ENCODE measurements at regions not wholly inside any gene's neighbourhood (a gene's known extent, or its start where the extent isn't known, plus 50 kb on each side); places are given as distances from the start of the nearest gene placed in this dataset.

DNA sequence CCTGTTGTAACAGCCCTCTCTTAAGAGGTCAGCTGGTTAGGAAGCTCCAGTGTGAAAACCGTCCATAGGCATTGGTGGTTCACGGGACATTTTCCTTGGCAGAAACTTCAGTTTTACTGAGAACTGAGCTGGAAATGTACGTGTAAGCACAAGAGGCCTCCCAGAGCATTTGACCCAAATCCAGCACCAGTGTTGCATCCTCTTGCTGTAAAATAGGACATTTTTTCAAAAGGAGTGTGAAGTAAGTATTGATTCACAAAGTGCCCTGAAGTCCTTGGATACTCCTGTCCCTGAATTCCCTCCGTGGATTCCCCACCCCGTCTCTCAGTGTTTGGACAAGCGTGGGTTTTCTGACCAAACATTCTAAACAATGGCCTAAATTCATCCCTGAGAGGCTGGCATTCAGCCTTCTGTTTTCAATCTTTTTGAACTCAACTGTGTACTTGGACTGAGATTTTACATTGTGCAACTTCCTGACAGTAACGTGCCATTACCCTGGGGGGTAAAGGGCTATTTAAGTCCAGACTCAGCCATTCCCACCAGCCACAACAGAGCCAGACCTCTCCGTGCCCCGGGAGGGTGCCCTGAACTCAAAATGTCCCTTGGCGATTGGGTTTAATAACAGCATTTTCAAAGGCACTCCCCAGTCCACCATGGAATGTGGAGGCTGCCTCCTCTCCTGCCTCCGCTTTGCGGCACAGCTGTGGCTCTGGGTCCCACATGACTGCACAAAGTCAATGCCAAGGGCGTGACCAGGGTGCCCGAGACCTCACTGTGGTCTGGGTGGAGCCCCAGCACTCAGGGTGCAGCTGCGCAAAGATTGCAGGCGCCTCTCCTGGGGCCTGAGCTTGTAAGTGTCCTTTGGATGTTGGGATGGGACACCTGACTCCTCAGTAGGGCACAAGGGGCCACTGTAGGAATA is 92.7 kb upstream of the AFDN start (continued):
- peak; percentile 100 for TF ChIP-seq RARA (CRISPR knock-in tag; IDR thresholded peaks at IDR 0.05)
- TF ChIP-seq, protein P1, sequence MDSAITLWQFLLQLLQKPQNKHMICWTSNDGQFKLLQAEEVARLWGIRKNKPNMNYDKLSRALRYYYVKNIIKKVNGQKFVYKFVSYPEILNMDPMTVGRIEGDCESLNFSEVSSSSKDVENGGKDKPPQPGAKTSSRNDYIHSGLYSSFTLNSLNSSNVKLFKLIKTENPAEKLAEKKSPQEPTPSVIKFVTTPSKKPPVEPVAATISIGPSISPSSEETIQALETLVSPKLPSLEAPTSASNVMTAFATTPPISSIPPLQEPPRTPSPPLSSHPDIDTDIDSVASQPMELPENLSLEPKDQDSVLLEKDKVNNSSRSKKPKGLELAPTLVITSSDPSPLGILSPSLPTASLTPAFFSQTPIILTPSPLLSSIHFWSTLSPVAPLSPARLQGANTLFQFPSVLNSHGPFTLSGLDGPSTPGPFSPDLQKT (CRISPR knock-in tag; IDR thresholded peaks at IDR 0.05; ENCODE audit: borderline replicate concordance) = no peak
- TF ChIP-seq ZNF230 (CRISPR knock-in tag; IDR thresholded peaks at IDR 0.05) = peak; percentile 66; the same call in 1 of the 2 replicates
- TF ChIP-seq, protein P2, sequence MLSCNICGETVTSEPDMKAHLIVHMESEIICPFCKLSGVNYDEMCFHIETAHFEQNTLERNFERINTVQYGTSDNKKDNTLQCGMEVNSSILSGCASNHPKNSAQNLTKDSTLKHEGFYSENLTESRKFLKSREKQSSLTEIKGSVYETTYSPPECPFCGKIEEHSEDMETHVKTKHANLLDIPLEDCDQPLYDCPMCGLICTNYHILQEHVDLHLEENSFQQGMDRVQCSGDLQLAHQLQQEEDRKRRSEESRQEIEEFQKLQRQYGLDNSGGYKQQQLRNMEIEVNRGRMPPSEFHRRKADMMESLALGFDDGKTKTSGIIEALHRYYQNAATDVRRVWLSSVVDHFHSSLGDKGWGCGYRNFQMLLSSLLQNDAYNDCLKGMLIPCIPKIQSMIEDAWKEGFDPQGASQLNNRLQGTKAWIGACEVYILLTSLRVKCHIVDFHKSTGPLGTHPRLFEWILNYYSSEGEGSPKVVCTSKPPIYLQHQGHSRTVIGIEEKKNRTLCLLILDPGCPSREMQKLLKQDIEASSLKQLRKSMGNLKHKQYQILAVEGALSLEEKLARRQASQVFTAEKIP (CRISPR knock-in tag; IDR thresholded peaks at IDR 0.05; ENCODE audit: borderline replicate concordance) = no peak
- TF ChIP-seq, protein P3, sequence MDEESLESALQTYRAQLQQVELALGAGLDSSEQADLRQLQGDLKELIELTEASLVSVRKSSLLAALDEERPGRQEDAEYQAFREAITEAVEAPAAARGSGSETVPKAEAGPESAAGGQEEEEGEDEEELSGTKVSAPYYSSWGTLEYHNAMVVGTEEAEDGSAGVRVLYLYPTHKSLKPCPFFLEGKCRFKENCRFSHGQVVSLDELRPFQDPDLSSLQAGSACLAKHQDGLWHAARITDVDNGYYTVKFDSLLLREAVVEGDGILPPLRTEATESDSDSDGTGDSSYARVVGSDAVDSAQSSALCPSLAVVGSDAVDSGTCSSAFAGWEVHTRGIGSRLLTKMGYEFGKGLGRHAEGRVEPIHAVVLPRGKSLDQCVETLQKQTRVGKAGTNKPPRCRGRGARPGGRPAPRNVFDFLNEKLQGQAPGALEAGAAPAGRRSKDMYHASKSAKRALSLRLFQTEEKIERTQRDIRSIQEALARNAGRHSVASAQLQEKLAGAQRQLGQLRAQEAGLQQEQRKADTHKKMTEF (CRISPR knock-in tag; IDR thresholded peaks at IDR 0.05) = peak; percentile 100
- TF ChIP-seq TMF1 (CRISPR knock-in tag; IDR thresholded peaks at IDR 0.05; ENCODE audit: low read depth) = peak; percentile 85; the same call in 1 of the 2 replicates
- TF ChIP-seq ZNF607 (CRISPR knock-in tag; IDR thresholded peaks at IDR 0.05; ENCODE audit: borderline replicate concordance) = peak; percentile 6; the same call in 1 of the 2 replicates
- peak; percentile 75 for TF ChIP-seq ZNF225 (CRISPR knock-in tag; IDR thresholded peaks at IDR 0.05)
- no peak; the same call in 1 of the 2 replicates for TF ChIP-seq CCDC6 (CRISPR knock-in tag; IDR thresholded peaks at IDR 0.05)
- TF ChIP-seq NCOA1 (CRISPR knock-in tag; IDR thresholded peaks at IDR 0.05) = peak; percentile 89; the same call in 1 of the 2 replicates
- peak; percentile 39; the same call in 1 of the 2 replicates for TF ChIP-seq ZNF24 (IDR thresholded peaks at IDR 0.05)
- TF ChIP-seq SNAI1 (CRISPR knock-in tag; IDR thresholded peaks at IDR 0.05; ENCODE audit: borderline replicate concordance) = no peak
- TF ChIP-seq, protein P4, sequence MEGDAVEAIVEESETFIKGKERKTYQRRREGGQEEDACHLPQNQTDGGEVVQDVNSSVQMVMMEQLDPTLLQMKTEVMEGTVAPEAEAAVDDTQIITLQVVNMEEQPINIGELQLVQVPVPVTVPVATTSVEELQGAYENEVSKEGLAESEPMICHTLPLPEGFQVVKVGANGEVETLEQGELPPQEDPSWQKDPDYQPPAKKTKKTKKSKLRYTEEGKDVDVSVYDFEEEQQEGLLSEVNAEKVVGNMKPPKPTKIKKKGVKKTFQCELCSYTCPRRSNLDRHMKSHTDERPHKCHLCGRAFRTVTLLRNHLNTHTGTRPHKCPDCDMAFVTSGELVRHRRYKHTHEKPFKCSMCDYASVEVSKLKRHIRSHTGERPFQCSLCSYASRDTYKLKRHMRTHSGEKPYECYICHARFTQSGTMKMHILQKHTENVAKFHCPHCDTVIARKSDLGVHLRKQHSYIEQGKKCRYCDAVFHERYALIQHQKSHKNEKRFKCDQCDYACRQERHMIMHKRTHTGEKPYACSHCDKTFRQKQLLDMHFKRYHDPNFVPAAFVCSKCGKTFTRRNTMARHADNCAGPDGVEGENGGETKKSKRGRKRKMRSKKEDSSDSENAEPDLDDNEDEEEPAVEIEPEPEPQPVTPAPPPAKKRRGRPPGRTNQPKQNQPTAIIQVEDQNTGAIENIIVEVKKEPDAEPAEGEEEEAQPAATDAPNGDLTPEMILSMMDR (CRISPR knock-in tag; IDR thresholded peaks at IDR 0.05) = peak; percentile 20; the same call in 1 of the 2 replicates
- TF ChIP-seq IRX3 (CRISPR knock-in tag; IDR thresholded peaks at IDR 0.05; ENCODE audit: borderline replicate concordance, low read depth) = no peak
- 0 out of 2 replicates have a peak, but pooled peaks have one; percentile 44 for TF ChIP-seq SMAD9 (CRISPR knock-in tag; IDR thresholded peaks at IDR 0.05)
- peak; percentile 81; the same call in 2 of the 3 replicates for TF ChIP-seq MXI1 (IDR thresholded peaks at IDR 0.05; ENCODE audit: borderline replicate concordance, low read depth, low read length)
- TF ChIP-seq, protein P5, sequence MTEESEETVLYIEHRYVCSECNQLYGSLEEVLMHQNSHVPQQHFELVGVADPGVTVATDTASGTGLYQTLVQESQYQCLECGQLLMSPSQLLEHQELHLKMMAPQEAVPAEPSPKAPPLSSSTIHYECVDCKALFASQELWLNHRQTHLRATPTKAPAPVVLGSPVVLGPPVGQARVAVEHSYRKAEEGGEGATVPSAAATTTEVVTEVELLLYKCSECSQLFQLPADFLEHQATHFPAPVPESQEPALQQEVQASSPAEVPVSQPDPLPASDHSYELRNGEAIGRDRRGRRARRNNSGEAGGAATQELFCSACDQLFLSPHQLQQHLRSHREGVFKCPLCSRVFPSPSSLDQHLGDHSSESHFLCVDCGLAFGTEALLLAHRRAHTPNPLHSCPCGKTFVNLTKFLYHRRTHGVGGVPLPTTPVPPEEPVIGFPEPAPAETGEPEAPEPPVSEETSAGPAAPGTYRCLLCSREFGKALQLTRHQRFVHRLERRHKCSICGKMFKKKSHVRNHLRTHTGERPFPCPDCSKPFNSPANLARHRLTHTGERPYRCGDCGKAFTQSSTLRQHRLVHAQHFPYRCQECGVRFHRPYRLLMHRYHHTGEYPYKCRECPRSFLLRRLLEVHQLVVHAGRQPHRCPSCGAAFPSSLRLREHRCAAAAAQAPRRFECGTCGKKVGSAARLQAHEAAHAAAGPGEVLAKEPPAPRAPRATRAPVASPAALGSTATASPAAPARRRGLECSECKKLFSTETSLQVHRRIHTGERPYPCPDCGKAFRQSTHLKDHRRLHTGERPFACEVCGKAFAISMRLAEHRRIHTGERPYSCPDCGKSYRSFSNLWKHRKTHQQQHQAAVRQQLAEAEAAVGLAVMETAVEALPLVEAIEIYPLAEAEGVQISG (CRISPR knock-in tag; IDR thresholded peaks at IDR 0.05) = peak; percentile 80
- TF ChIP-seq CHD4 (IDR thresholded peaks at IDR 0.05; ENCODE audit: borderline replicate concordance, low read length) = no peak; the same call in 1 of the 2 replicates
- TF ChIP-seq ZNF143 (CRISPR knock-in tag; IDR thresholded peaks at IDR 0.05) = peak; percentile 35; the same call in 1 of the 2 replicates
- TF ChIP-seq NFYB (CRISPR knock-in tag; IDR thresholded peaks at IDR 0.05) = peak; percentile 16
